ENCODE measurements at regions not wholly inside any gene's neighbourhood (a gene's known extent, or its start where the extent isn't known, plus 50 kb on each side); places are given as distances from the start of the nearest gene placed in this dataset.

- TF ChIP-seq CTCF (IDR thresholded peaks at IDR 0.05) (no peak), POLR2A (IDR thresholded peaks at IDR 0.05) (no peak)
These were observed 331.4 kb downstream of the BCAT1 start for GRCh38 chr12:24617471-24617870.
